Thymus (tissue), 11 donors: ENCODE measurements at regions not wholly inside any gene's neighbourhood (a gene's known extent, or its start where the extent isn't known, plus 50 kb on each side); places are given as distances from the start of the nearest gene placed in this dataset.

Source experiments
- DNase-seq, 9 donors: peaks; one replicate each; pipeline ENCODE4 v3.0.0-alpha.2; 2013; ENCODE audit warnings: low spot score in 9 of 9, low read depth in 6 of 9, missing footprints in 1 of 9
- H3K27ac ChIP-seq, 2 donors: one replicate each; pipeline ENCODE4 v1.5.1; 2013; ENCODE audit warnings: control low read depth in 1 of 2, low read depth in 1 of 2, low read length in 1 of 2, mild to moderate bottlenecking in 1 of 2, moderate library complexity in 1 of 2
- H3K27me3 ChIP-seq, 2 donors: one replicate each; pipeline ENCODE4 v1.5.1; 2013; ENCODE audit warnings: low read length in 1 of 2; ENCODE audit not compliant: control insufficient read depth in 2 of 2, insufficient read depth in 1 of 2
- H3K36me3 ChIP-seq, 2 donors: one replicate each; pipeline ENCODE4 v1.5.1; 2013; ENCODE audit warnings: low read length in 1 of 2, mild to moderate bottlenecking in 1 of 2, moderate library complexity in 1 of 2; ENCODE audit not compliant: control insufficient read depth in 2 of 2, insufficient read depth in 2 of 2
- H3K4me1 ChIP-seq, 2 donors: one replicate each; pipeline ENCODE4 v1.5.1; 2013; ENCODE audit warnings: low read length in 2 of 2; ENCODE audit not compliant: control insufficient read depth in 2 of 2, insufficient read depth in 2 of 2
- H3K4me3 ChIP-seq, 2 donors: one replicate each; pipeline ENCODE4 v1.5.1; 2013; ENCODE audit warnings: low read length in 2 of 2, control low read depth in 1 of 2, mild to moderate bottlenecking in 1 of 2
- H3K9me3 ChIP-seq, 2 donors: one replicate each; pipeline ENCODE4 v1.5.1; 2013; ENCODE audit warnings: low read length in 1 of 2, mild to moderate bottlenecking in 1 of 2; ENCODE audit not compliant: control insufficient read depth in 2 of 2, insufficient read depth in 1 of 2
- WGBS: extraction: QIAGEN DNeasy Blood & Tissue Kit; methylation state at CpG from one replicate; pipeline ENCODE4 v1.1.7; 2013; 5-methylcytosine and 5-hydroxymethylcytosine counted together
- donor health status: healthy.

GRCh38 chr6:14992382-14992781, 253.5 kb upstream of the JARID2 start:
- Histone ChIP-seq H3K9me3 (no peaks in the 10 kb centered on the region), H3K4me1 (no peaks in the 10 kb centered on the region), H3K4me3 (no peak overlapping the region), H3K36me3 (no peaks in the 10 kb centered on the region), H3K27ac (no peak overlapping the region), H3K27me3 (no peaks in the 10 kb centered on the region)
- WGBS, result 97% methylated on average over 3 of the region's 3 CpGs
- DNase-seq, result no peak

- H3K36me3 ChIP-seq, result no peaks in the 10 kb centered on the region
- H3K27me3 ChIP-seq, result no peaks in the 10 kb centered on the region
- H3K9me3 ChIP-seq, result no peaks in the 10 kb centered on the region
- no peak overlapping the region for H3K27ac ChIP-seq
- no peak for DNase-seq
- H3K4me1 ChIP-seq, result no peaks in the 10 kb centered on the region
- H3K4me3 ChIP-seq, result no peak overlapping the region
- 95% methylated on average over 5 of the region's 5 CpGs for WGBS
Measured at GRCh38 chr6:14995208-14995607, 250.7 kb upstream of the JARID2 start.

- Histone ChIP-seq H3K36me3 (no peaks in the 10 kb centered on the region), H3K27ac (no peak overlapping the region), H3K27me3 (no peaks in the 10 kb centered on the region), H3K4me3 (no peak overlapping the region), H3K4me1 (no peaks in the 10 kb centered on the region), H3K9me3 (no peaks in the 10 kb centered on the region)
- 98% methylated on average over 12 of the region's 12 CpGs for WGBS
- no peak for DNase-seq
Measured at GRCh38 chr6:14995966-14996602, 249.8 kb upstream of the JARID2 start.

GRCh38 chr6:14996892-14997291, 249.0 kb upstream of the JARID2 start:
- H3K4me1 ChIP-seq, result no peaks in the 10 kb centered on the region
- H3K4me3 ChIP-seq, result no peak overlapping the region
- no peaks in the 10 kb centered on the region for H3K9me3 ChIP-seq
- DNase-seq, result no peak
- no peaks in the 10 kb centered on the region for H3K36me3 ChIP-seq
- no peaks in the 10 kb centered on the region for H3K27me3 ChIP-seq
- 73% methylated on average over 4 of the region's 4 CpGs for WGBS
- H3K27ac ChIP-seq, result no peak overlapping the region

GRCh38 chr6:14997507-14997906, 248.4 kb upstream of the JARID2 start:
- Histone ChIP-seq H3K4me3 (no peak overlapping the region), H3K9me3 (no peaks in the 10 kb centered on the region), H3K36me3 (no peaks in the 10 kb centered on the region), H3K4me1 (no peaks in the 10 kb centered on the region), H3K27ac (no peak overlapping the region), H3K27me3 (no peaks in the 10 kb centered on the region)
- WGBS, result 97% methylated on average over 1 of the region's 1 CpG
- DNase-seq, result no peak

- 95% methylated on average over 5 of the region's 5 CpGs for WGBS
- H3K27me3 ChIP-seq, result no peaks in the 10 kb centered on the region
- no peak overlapping the region for H3K4me3 ChIP-seq
- DNase-seq, result no peak
- no peaks in the 10 kb centered on the region for H3K9me3 ChIP-seq
- H3K36me3 ChIP-seq, result no peaks in the 10 kb centered on the region
- no peak overlapping the region for H3K27ac ChIP-seq
- H3K4me1 ChIP-seq, result no peaks in the 10 kb centered on the region
Measured at GRCh38 chr6:14999106-14999505, 246.8 kb upstream of the JARID2 start.

GRCh38 chr6:15001326-15001910, 244.5 kb upstream of the JARID2 start:
- Histone ChIP-seq H3K9me3 (no peaks in the 10 kb centered on the region), H3K27me3 (no peaks in the 10 kb centered on the region), H3K4me3 (no peak overlapping the region), H3K27ac (no peak overlapping the region), H3K36me3 (no peaks in the 10 kb centered on the region), H3K4me1 (no peaks in the 10 kb centered on the region)
- no peak for DNase-seq
- 95% methylated on average over 5 of the region's 5 CpGs for whole genome bisulfite sequencing

- DNase-seq, result no peak
- peaks cover 0 to 7% of the 10 kb centered on the region in 2 donors for H3K9me3 ChIP-seq
- H3K27me3 ChIP-seq, result no peaks in the 10 kb centered on the region
- H3K36me3 ChIP-seq, result no peaks in the 10 kb centered on the region
- no peak overlapping the region for H3K27ac ChIP-seq
- no peak overlapping the region for H3K4me3 ChIP-seq
- no peaks in the 10 kb centered on the region for H3K4me1 ChIP-seq
Measured at GRCh38 chr6:15008269-15008668, 237.6 kb upstream of the JARID2 start.

GRCh38 chr6:15014958-15015357, 230.9 kb upstream of the JARID2 start:
- DNase-seq, result no peak
- no peak overlapping the region for H3K4me3 ChIP-seq
- H3K36me3 ChIP-seq, result no peaks in the 10 kb centered on the region
- H3K27ac ChIP-seq, result no peak overlapping the region
- peaks cover 0 to 7% of the 10 kb centered on the region in 2 donors for H3K9me3 ChIP-seq
- peaks cover 3 to 18% of the 10 kb centered on the region in 2 donors for H3K4me1 ChIP-seq
- WGBS, result 99% methylated on average over 1 of the region's 1 CpG
- H3K27me3 ChIP-seq, result no peaks in the 10 kb centered on the region
